Testis (tissue), 2 donors: ENCODE measurements at regions not wholly inside any gene's neighbourhood (a gene's known extent, or its start where the extent isn't known, plus 50 kb on each side); places are given as distances from the start of the nearest gene placed in this dataset.
"Not testable (repeated sequence)": the region's sequence is repeated elsewhere in the genome, so short reads cannot be mapped to it uniquely, and the experiment has no call there.

Experiments used
- DNase-seq: peaks from one replicate; pipeline ENCODE4 v3.0.0-alpha.2; 2019
- H3K27ac ChIP-seq, 2 donors: fragments of 200-600 bp; sonication (generic); one replicate each; pipeline ENCODE4 v1.5.1; 2019
- H3K27me3 ChIP-seq: fragments of 200-600 bp; sonication (generic); one replicate; pipeline ENCODE4 v1.5.1; 2019
- H3K36me3 ChIP-seq: fragments of 200-600 bp; sonication (generic); one replicate; pipeline ENCODE4 v1.5.1; 2017; ENCODE audit warnings: low read depth; ENCODE audit errors: missing control alignments
- H3K4me1 ChIP-seq: fragments of 200-600 bp; sonication (generic); one replicate; pipeline ENCODE4 v1.5.1; 2019
- H3K4me3 ChIP-seq, 2 donors: fragments of 200-600 bp; sonication (generic); one replicate each; pipeline ENCODE4 v1.5.1; 2017 to 2019
- H3K9me3 ChIP-seq: fragments of 200-600 bp; sonication (generic); one replicate; pipeline ENCODE4 v1.5.1; 2017
- POLR2A ChIP-seq: fragments of 450-650 bp; IDR thresholded peaks from one replicate; pipeline ENCODE4 v1.6.1; 2017; ENCODE audit warnings: antibody characterized with exemption, mild to moderate bottlenecking, moderate library complexity
- WGBS, 2 donors: methylation state at CpG; one replicate each; pipeline ENCODE4 v1.1.5; 2018; 5-methylcytosine and 5-hydroxymethylcytosine counted together
- intact Hi-C: fragments of 100-400 bp; cut with DNase I; formaldehyde crosslinking; loops from one replicate; pipeline ENCODE4 v1.15.1; 2023; ENCODE audit warnings: low total_unique reads
- TF ChIP-seq, protein P1 (sequence below), 3 experiments: fragments of 450-650 bp in 2 of 3; fragments of 200-600 bp in 1 of 3; sonication (generic) in 1 of 3; IDR thresholded peaks; one replicate each; pipeline ENCODE4 v1.5.1; 2016 to 2019; ENCODE audit warnings: antibody characterized with exemption in 3 of 3, mild to moderate bottlenecking in 2 of 3, moderate library complexity in 1 of 3

DNA sequence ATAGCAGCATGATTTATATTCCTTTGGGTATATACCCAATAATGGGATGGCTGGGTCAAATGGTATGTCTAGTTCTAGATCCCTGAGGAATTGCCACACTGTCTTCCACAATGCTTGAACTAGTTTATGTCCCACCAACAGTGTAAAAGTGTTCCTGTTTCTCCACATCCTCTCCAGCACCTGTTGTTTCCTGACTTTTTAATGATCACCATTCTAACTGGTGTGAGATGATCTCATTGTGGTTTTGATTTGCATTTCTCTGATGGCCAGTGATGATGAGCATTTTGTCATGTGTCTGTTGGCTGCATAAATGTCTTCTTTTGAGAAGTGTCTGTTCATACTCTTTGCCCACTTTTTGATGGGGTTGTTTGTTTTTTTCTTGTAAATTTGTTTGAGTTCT lies 54.0 kb upstream of the GPR89A start:
- DNase-seq, intact Hi-C loops, H3K36me3 ChIP-seq, H3K4me3 ChIP-seq, H3K4me1 ChIP-seq, H3K27me3 ChIP-seq, H3K27ac ChIP-seq, H3K9me3 ChIP-seq: not testable (repeated sequence)

DNA sequence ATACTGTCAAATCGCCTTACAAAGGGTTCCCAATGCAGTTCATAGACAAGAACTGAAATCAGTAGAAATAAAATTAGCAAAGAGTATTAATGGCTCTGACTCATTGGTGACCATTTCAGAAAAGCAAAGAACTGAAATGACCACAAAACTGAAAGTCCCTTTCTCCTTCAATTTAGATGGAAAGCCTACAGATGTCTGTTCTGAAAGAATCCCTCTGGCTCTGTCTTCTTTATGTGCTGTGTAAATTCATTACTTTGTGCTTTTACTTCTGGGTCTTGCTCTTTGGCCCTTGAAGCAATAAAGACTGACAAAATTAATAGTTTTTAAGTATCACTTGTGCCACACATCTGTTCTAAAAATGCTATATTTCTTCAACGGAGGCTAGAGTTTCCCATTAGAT lies 62.7 kb upstream of the GPR89A start:
- H3K27me3 ChIP-seq, result no peaks in the 10 kb centered on the region
- DNase-seq, result no peak
- 81 to 82% methylated on average over 2 of the region's 2 CpGs for WGBS, 2 donors
- H3K9me3 ChIP-seq, result no peaks in the 10 kb centered on the region
- no peaks in the 10 kb centered on the region for H3K36me3 ChIP-seq
- intact Hi-C loops, result no loop called here
- H3K4me3 ChIP-seq, result no peak overlapping the region
- TF ChIP-seq, protein P1, sequence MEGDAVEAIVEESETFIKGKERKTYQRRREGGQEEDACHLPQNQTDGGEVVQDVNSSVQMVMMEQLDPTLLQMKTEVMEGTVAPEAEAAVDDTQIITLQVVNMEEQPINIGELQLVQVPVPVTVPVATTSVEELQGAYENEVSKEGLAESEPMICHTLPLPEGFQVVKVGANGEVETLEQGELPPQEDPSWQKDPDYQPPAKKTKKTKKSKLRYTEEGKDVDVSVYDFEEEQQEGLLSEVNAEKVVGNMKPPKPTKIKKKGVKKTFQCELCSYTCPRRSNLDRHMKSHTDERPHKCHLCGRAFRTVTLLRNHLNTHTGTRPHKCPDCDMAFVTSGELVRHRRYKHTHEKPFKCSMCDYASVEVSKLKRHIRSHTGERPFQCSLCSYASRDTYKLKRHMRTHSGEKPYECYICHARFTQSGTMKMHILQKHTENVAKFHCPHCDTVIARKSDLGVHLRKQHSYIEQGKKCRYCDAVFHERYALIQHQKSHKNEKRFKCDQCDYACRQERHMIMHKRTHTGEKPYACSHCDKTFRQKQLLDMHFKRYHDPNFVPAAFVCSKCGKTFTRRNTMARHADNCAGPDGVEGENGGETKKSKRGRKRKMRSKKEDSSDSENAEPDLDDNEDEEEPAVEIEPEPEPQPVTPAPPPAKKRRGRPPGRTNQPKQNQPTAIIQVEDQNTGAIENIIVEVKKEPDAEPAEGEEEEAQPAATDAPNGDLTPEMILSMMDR (IDR thresholded peaks at IDR 0.05), result no peak
- TF ChIP-seq POLR2A, result no peak
- H3K4me1 ChIP-seq, result no peaks in the 10 kb centered on the region
- no peak overlapping the region for H3K27ac ChIP-seq

DNA sequence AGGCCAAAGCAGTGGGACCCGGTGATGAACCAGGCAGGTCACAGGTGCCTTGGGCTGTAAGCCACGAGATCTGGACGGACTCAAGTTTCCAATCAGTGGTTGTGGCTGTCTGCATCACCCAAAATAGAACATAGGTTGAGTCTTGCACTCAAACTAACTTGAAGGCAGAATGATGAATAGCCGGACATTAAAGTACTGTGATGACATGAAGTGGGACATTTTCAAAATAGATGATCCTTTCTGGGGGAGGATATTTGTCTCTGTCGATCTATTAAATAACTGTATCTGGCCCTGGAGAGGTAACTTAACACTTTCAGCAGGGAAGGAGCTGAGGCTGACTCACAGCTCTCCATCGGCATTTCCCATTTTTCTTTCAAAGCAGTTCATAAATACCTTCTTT lies 66.1 kb upstream of the GPR89A start:
- H3K36me3 ChIP-seq, H3K9me3 ChIP-seq, intact Hi-C loops, H3K4me1 ChIP-seq, DNase-seq, H3K4me3 ChIP-seq, H3K27me3 ChIP-seq, H3K27ac ChIP-seq: not testable (repeated sequence)
- WGBS, 2 donors, result 52 to 80% methylated on average over 4 of the region's 6 CpGs

DNA sequence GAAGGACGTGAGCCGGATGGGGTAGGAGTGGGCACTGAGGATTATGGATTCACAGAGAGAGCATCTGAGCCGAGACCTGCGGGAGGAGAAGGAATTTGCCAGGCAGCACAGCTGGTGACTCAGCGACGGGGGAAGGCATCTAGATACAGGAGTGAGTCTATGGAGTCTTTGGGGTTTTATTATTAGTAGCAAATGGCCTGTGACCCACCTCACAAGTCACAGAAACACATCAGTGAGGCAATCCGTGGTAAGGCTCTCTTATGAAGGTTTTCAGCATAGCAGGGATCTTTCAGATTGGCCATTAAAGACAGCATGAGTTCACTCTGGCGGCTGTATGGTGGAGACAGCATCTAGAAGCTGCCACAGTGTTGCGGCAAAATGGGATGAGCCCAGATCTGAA lies 66.5 kb upstream of the GPR89A start:
- H3K9me3 ChIP-seq, H3K36me3 ChIP-seq, DNase-seq, H3K4me3 ChIP-seq, H3K27me3 ChIP-seq, H3K27ac ChIP-seq, intact Hi-C loops, H3K4me1 ChIP-seq: not testable (repeated sequence)
- WGBS, 2 donors, result 67 to 77% methylated on average over 3 to 9 of the region's 9 CpGs

- H3K4me1 ChIP-seq, H3K9me3 ChIP-seq, H3K27me3 ChIP-seq, intact Hi-C loops, DNase-seq, H3K27ac ChIP-seq, H3K4me3 ChIP-seq, H3K36me3 ChIP-seq: not testable (repeated sequence)
- whole genome bisulfite sequencing, 2 donors, result 75 to 77% methylated on average over 3 of the region's 3 CpGs
These were observed 69.5 kb upstream of the GPR89A start for GRCh38 chr1:145538118-145538882.

DNA sequence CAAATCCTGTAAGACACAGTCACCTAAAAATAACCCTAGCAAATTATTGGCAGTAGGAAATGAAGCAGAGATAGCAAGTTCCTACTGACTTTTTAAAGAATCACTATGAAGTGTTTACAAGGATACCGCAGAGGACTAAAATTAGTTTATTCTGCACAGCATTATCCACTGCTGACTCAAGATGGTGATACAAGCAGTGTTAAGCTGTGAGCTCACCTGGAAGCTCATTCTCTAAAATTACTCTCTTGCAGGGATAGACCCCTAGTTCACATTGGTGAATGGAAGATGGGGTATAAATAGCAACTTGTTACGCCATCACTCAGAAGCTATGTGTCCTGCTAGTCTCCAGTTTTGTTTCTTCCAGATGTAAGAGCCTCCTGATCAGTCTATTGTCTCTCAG lies 70.8 kb upstream of the GPR89A start:
- H3K4me3 ChIP-seq, H3K27ac ChIP-seq, H3K4me1 ChIP-seq, intact Hi-C loops, H3K27me3 ChIP-seq, H3K9me3 ChIP-seq, H3K36me3 ChIP-seq, DNase-seq: not testable (repeated sequence)
- WGBS, 2 donors, result 90 to 94% methylated on average over 2 of the region's 2 CpGs

DNA sequence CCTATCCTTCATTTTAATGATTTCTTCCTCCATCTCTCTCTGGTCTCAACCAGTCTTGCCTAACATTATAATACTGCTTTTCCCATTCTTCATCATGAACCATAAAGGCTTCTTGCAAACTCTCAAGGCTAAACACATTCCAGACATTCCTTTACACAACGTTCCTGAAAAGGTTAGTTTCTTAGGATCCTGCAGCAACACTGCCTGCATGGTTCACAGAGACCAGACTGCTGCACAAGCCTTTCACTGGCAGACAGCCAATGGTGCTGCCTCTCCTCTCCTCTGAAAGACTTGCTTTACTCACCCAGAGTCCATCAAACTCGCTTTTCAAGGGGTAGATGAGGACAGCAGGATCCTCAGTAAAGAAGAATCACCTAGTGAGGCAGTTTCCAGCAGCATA lies 72.3 kb upstream of the GPR89A start:
- H3K27me3 ChIP-seq, H3K36me3 ChIP-seq, intact Hi-C loops, H3K4me1 ChIP-seq, H3K9me3 ChIP-seq, H3K27ac ChIP-seq, H3K4me3 ChIP-seq: not testable (repeated sequence)
- WGBS, 2 donors, result 8 to 18% methylated on average over 2 of the region's 2 CpGs
- DNase-seq, result peak; percentile 73

- H3K27ac ChIP-seq, H3K36me3 ChIP-seq, H3K4me3 ChIP-seq, H3K27me3 ChIP-seq, intact Hi-C loops, H3K9me3 ChIP-seq, H3K4me1 ChIP-seq, DNase-seq: not testable (repeated sequence)
- WGBS, 2 donors, result 19 to 45% methylated on average over 1 of the region's 1 CpG
These were observed 79.7 kb upstream of the GPR89A start for GRCh38 chr1:145528068-145528564.

DNA sequence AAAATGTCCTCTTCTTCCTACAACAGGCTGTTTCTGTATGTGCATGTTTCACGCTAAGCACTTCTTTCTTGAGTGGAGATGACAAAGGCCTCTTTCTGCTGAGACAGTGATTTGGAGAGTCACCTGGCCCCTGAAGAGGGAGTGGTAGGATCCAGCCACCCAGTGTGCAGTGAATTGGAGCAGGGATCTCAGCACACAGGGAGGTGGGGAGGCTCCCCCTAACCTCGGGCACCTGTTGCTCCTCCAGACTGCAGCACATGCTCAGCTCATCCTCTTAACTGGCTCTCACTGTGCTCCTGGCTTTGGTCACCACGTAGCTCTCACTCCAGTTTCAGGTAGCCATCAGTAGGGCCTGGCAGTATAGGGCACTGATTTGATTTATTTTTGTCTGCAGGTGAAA lies 87.6 kb upstream of the GPR89A start:
- H3K4me1 ChIP-seq, DNase-seq, intact Hi-C loops, H3K36me3 ChIP-seq, H3K27me3 ChIP-seq, H3K27ac ChIP-seq, H3K4me3 ChIP-seq, H3K9me3 ChIP-seq: not testable (repeated sequence)
- WGBS, 2 donors, result 80 to 84% methylated on average over 3 of the region's 3 CpGs

DNA sequence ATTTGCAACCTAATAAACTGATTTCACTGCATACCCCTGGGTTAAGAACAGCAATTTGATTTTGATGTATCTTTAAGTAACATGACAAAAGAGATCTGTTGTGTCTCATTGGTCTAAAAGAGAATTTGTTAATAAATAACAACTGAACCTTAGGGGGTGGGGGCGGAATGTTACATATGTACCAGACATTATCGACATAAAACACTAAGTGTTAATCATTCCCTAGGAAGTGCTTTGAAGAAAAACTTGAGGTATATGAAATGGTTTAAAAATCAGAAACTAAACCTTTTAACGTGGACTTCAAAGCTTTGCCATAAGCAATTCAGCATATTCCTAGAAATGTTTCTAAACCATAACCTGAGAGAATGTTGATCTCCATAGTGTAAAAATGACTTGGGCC lies 88.5 kb upstream of the GPR89A start:
- H3K27me3 ChIP-seq, H3K27ac ChIP-seq, H3K9me3 ChIP-seq, H3K4me1 ChIP-seq, H3K4me3 ChIP-seq, DNase-seq, intact Hi-C loops, H3K36me3 ChIP-seq: not testable (repeated sequence)
- 62 to 65% methylated on average over 3 of the region's 3 CpGs for WGBS, 2 donors

- intact Hi-C loops, H3K4me1 ChIP-seq, H3K9me3 ChIP-seq, DNase-seq, H3K27me3 ChIP-seq, H3K27ac ChIP-seq, H3K4me3 ChIP-seq, H3K36me3 ChIP-seq: not testable (repeated sequence)
- 40% methylated on average over 1 of the region's 2 CpGs; no CpG with 5 or more reads in 1 of the 2 donors for WGBS, 2 donors
These were observed 87.6 kb upstream of the NBPF20 start for GRCh38 chr1:145513017-145513416.
